IMR-90 (cell line): ENCODE measurements at regions not wholly inside any gene's neighbourhood (a gene's known extent, or its start where the extent isn't known, plus 50 kb on each side); places are given as distances from the start of the nearest gene placed in this dataset.

Experiments
- ATAC-seq: fragments of 200-7000 bp; cut with Tn5 transposase; 2 replicates; pipeline ENCODE4 v1.9.1; 2020; ENCODE audit warnings: low read depth, mild to moderate bottlenecking, moderate library complexity
- BruUV-seq: library from RNA; stranded (reverse); fragments of 400-500 nt; replicated peaks from 2 replicates; lab custom pipeline; 2021; lab: Mats Ljungman, UMichigan
- CTCF ChIA-PET: fragments of 300-600 bp; formaldehyde crosslinking; extraction: SDS; loops from one replicate; lab custom pipeline; 2021; ENCODE audit warnings: antibody characterized with exemption; lab: Yijun Ruan, JAX
- POLR2A ChIA-PET: fragments of 300-600 bp; sonication (Branson Sonifier 250); formaldehyde crosslinking; loops from one replicate; lab custom pipeline; 2022; ENCODE audit warnings: antibody characterized with exemption; ENCODE audit not compliant: unreplicated experiment; lab: Charles Lee
- DNase-seq: peaks from one replicate; pipeline ENCODE4 v3.0.0; 2013
- H2AFZ ChIP-seq: replicated peaks from 2 replicates; pipeline ENCODE3; 2013; ENCODE audit warnings: low read length, mild to moderate bottlenecking; ENCODE audit not compliant: poor library complexity
- H2AK5ac ChIP-seq: 2 replicates; pipeline ENCODE4 v1.6.1; 2013; ENCODE audit warnings: low read depth, low read length, inconsistent platforms
- H2AK9ac ChIP-seq: replicated peaks from 2 replicates; pipeline ENCODE3; 2013; ENCODE audit warnings: mild to moderate bottlenecking, low read depth, low read length, moderate library complexity; ENCODE audit not compliant: poor library complexity
- H2BK120ac ChIP-seq: 2 replicates; pipeline ENCODE4 v1.6.1; 2013; ENCODE audit warnings: low read depth, low read length, inconsistent platforms
- H2BK15ac ChIP-seq: 3 replicates; pipeline ENCODE4 v1.6.1; 2013; ENCODE audit warnings: low read depth, low read length, inconsistent platforms
- H2BK20ac ChIP-seq: 2 replicates; pipeline ENCODE4 v1.6.1; 2013; ENCODE audit warnings: low read depth, mild to moderate bottlenecking, inconsistent platforms, low read length, moderate library complexity
- H2BK5ac ChIP-seq: 2 replicates; pipeline ENCODE4 v1.6.1; 2013; ENCODE audit warnings: mild to moderate bottlenecking, low read depth, low read length, inconsistent platforms; ENCODE audit not compliant: poor library complexity, severe bottlenecking
- H3K14ac ChIP-seq: replicated peaks from 2 replicates; pipeline ENCODE4 v1.6.1; 2013; ENCODE audit warnings: low read depth, low read length, inconsistent platforms
- H3K18ac ChIP-seq: 2 replicates; pipeline ENCODE4 v1.6.1; 2013; ENCODE audit warnings: low read depth, low read length, control low read depth
- H3K23ac ChIP-seq: 2 replicates; pipeline ENCODE4 v1.6.1; 2013; ENCODE audit warnings: low read depth, low read length, inconsistent platforms
- H3K27ac ChIP-seq: 2 replicates; pipeline ENCODE4 v1.5.1; 2013; ENCODE audit warnings: mild to moderate bottlenecking, control low read depth, low read length; ENCODE audit not compliant: insufficient read depth
- H3K27me3 ChIP-seq: 2 replicates; pipeline ENCODE4 v1.6.1; 2013; ENCODE audit warnings: low read length; ENCODE audit not compliant: control insufficient read depth, insufficient read depth
- H3K36me3 ChIP-seq: 2 replicates; pipeline ENCODE4 v1.6.1; 2013; ENCODE audit warnings: low read length, mixed read lengths; ENCODE audit not compliant: control insufficient read depth, insufficient read depth
- H3K4ac ChIP-seq: 2 replicates; pipeline ENCODE4 v1.6.1; 2013; ENCODE audit warnings: low read depth, low read length, inconsistent platforms
- H3K4me1 ChIP-seq: 2 replicates; pipeline ENCODE4 v1.6.1; 2013; ENCODE audit warnings: low read length, mixed read lengths; ENCODE audit not compliant: control insufficient read depth, insufficient read depth
- H3K4me2 ChIP-seq: 2 replicates; pipeline ENCODE4 v1.6.1; 2013; ENCODE audit warnings: low read depth, mild to moderate bottlenecking, control low read depth, low read length, moderate library complexity
- H3K4me3 ChIP-seq: 2 replicates; pipeline ENCODE4 v1.5.1; 2013; ENCODE audit warnings: low read depth, mild to moderate bottlenecking, control low read depth, low read length, moderate library complexity; ENCODE audit not compliant: insufficient read depth
- H3K56ac ChIP-seq: 2 replicates; pipeline ENCODE4 v1.6.1; 2013; ENCODE audit warnings: low read length, inconsistent platforms; ENCODE audit not compliant: insufficient read depth; ENCODE audit errors: extremely low read depth
- H3K79me1 ChIP-seq, 2 experiments: 2 replicates each; pipeline ENCODE4 v1.6.1; 2013; ENCODE audit warnings: low read length in 2 of 2, inconsistent platforms in 1 of 2, low read depth in 1 of 2
- H3K9ac ChIP-seq: 2 replicates; pipeline ENCODE4 v1.6.1; 2013; ENCODE audit warnings: low read depth, low read length, control low read depth
- H3K9me1 ChIP-seq: 2 replicates; pipeline ENCODE4 v1.6.1; 2013; ENCODE audit warnings: low read length, inconsistent platforms; ENCODE audit not compliant: insufficient read depth
- H3K9me3 ChIP-seq: 2 replicates; pipeline ENCODE4 v1.6.1; 2013; ENCODE audit warnings: low read length; ENCODE audit not compliant: control insufficient read depth, insufficient read depth
- H4K20me1 ChIP-seq: 2 replicates; pipeline ENCODE4 v1.6.1; 2013; ENCODE audit warnings: low read length, inconsistent platforms; ENCODE audit not compliant: insufficient read depth
- H4K5ac ChIP-seq: 2 replicates; pipeline ENCODE4 v1.6.1; 2013; ENCODE audit warnings: mild to moderate bottlenecking, low read depth, low read length, control low read depth
- H4K8ac ChIP-seq, 2 experiments: 2 replicates each; pipeline ENCODE4 v1.6.1; 2013; ENCODE audit warnings: low read depth in 2 of 2, low read length in 2 of 2, control low read depth in 1 of 2, inconsistent platforms in 1 of 2
- H4K91ac ChIP-seq: 2 replicates; pipeline ENCODE4 v1.6.1; 2013; ENCODE audit warnings: low read depth, low read length, inconsistent platforms; ENCODE audit not compliant: insufficient read depth
- MXI1 ChIP-seq: IDR thresholded peaks from 2 replicates; pipeline ENCODE4 v1.6.1; 2012; ENCODE audit warnings: low read depth, mild to moderate bottlenecking, low read length, moderate library complexity, borderline replicate concordance
- RFX5 ChIP-seq: IDR thresholded peaks from 2 replicates; pipeline ENCODE4 v1.8.0; 2012; ENCODE audit warnings: low read depth, mild to moderate bottlenecking, low read length, moderate library complexity
- SMC3 ChIP-seq: fragments of 150-350 bp; IDR thresholded peaks from 2 replicates; pipeline ENCODE4 v1.6.1; 2016; ENCODE audit warnings: low read depth, mild to moderate bottlenecking, antibody characterized with exemption, low read length, moderate library complexity
- WGBS, 2 experiments: methylation state at CpG; one replicate each; pipeline versions ENCODE4 v1.1.5 to v1.1.7; 2013; ENCODE audit warnings: missing lambda C conversion rate in 2 of 2; ENCODE audit not compliant: insufficient read length in 1 of 2; ENCODE audit errors: extremely low coverage in 2 of 2; 5-methylcytosine and 5-hydroxymethylcytosine counted together
- dilution Hi-C: fragments of 300-500 bp; cut with HindIII; formaldehyde crosslinking; loops from one replicate; pipeline ENCODE4 v1.14.3; 2018; ENCODE audit warnings: low sequenced_read_pairs; ENCODE audit not compliant: unreplicated experiment
- in situ Hi-C: fragments of 300-500 bp; cut with MboI; formaldehyde crosslinking; loops from 3 replicates; pipeline ENCODE4 v1.14.3; 2019; ENCODE audit warnings: low sequenced_read_pairs, inconsistent platforms, mixed read lengths
- intact Hi-C: fragments of 100-400 bp; cut with micrococcal nuclease; formaldehyde crosslinking; loops from 2 replicates; pipeline ENCODE4 v1.10.0; 2022
- TF ChIP-seq, protein P1 (sequence below): fragments of 150-350 bp; IDR thresholded peaks from 2 replicates; pipeline ENCODE4 v1.6.1; 2017; ENCODE audit warnings: mild to moderate bottlenecking, antibody characterized with exemption, low read length, low read depth

DNA sequence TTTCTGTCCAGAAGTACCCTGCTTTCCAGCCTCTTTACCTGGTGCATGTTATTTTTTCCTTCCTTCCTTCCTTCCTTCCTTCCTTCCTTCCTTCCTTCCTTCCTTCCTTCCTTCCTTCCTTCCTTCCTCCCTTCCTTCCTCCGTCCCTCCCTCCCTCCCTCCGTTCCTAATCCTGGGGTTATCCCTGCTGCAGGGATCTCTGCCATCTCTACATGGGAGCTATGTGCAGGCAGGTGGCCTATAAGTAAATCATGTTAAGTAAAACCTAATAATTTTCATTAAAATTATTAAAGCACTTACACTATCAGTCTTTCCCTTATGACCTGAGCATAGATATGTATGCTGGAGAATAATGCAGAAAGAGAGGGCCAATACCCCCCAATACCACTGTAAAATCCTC, 351.9 kb downstream of the ZSWIM6 start:
- no peak overlapping the region for H2BK5ac ChIP-seq
- H3K56ac ChIP-seq: no peak overlapping the region
- no peaks in the 10 kb centered on the region for H3K36me3 ChIP-seq
- intact Hi-C loops: no loop called here
- H2AK5ac ChIP-seq: no peak overlapping the region
- in situ Hi-C loops: no loop called here
- H4K20me1 ChIP-seq: no peaks in the 10 kb centered on the region
- no peak overlapping the region for H3K4ac ChIP-seq
- H2AK9ac ChIP-seq: no peak overlapping the region
- no peak for TF ChIP-seq MXI1
- no peak for TF ChIP-seq SMC3
- TF ChIP-seq RFX5: no peak
- TF ChIP-seq, protein P1, sequence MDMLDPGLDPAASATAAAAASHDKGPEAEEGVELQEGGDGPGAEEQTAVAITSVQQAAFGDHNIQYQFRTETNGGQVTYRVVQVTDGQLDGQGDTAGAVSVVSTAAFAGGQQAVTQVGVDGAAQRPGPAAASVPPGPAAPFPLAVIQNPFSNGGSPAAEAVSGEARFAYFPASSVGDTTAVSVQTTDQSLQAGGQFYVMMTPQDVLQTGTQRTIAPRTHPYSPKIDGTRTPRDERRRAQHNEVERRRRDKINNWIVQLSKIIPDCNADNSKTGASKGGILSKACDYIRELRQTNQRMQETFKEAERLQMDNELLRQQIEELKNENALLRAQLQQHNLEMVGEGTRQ: no peak
- no peak overlapping the region for H4K5ac ChIP-seq
- no peaks in the 10 kb centered on the region for H3K9me1 ChIP-seq
- DNase-seq (no peak), ATAC-seq (no peak)
- no peak overlapping the region for H2BK120ac ChIP-seq
- no CpG with 5 or more reads among the region's 2 CpGs for WGBS, 2 experiments
- no peak overlapping the region for H3K23ac ChIP-seq
- CTCF ChIA-PET: interaction anchor here (1.0 kb wide), 1 partner anchor 33 kb away, joined by 3 read pairs; no protein-coding TSS in a partner anchor
- H2BK20ac ChIP-seq: no peak overlapping the region
- H3K18ac ChIP-seq: no peak overlapping the region
- H3K9ac ChIP-seq: no peak overlapping the region
- BruUV-seq: no TSS peak
- H3K14ac ChIP-seq: no peak overlapping the region
- H2AFZ ChIP-seq: no peak overlapping the region
- no peaks in the 10 kb centered on the region for H3K9me3 ChIP-seq
- no peaks in the 10 kb centered on the region for H3K4me1 ChIP-seq
- H3K27ac ChIP-seq: no peak overlapping the region
- dilution Hi-C loops: no loop called here
- H3K79me1 ChIP-seq: no peaks in the 10 kb centered on the region
- no peak overlapping the region for H4K91ac ChIP-seq
- H3K4me3 ChIP-seq: no peak overlapping the region
- H4K8ac ChIP-seq: no peak overlapping the region
- POLR2A ChIA-PET: no interaction called here
- H3K27me3 ChIP-seq: peaks cover 3% of the 10 kb centered on the region
- H2BK15ac ChIP-seq: no peak overlapping the region
- H3K4me2 ChIP-seq: no peak overlapping the region
